Fibroblast of lung (primary cell): ENCODE measurements at regions not wholly inside any gene's neighbourhood (a gene's known extent, or its start where the extent isn't known, plus 50 kb on each side); places are given as distances from the start of the nearest gene placed in this dataset.

Experiments used
- DNase-seq, 2 donors: peaks; one replicate each; pipeline versions ENCODE4 v3.0.0 to v3.0.0-alpha.2; 2010; ENCODE audit warnings: low read depth in 2 of 2
- H2AFZ ChIP-seq: 2 replicates; pipeline ENCODE4 v1.5.1; 2012; ENCODE audit warnings: low read length, control low read depth, inconsistent platforms
- H3K27ac ChIP-seq: 2 replicates; pipeline ENCODE4 v1.5.1; 2011; ENCODE audit warnings: low read length, control low read depth; ENCODE audit not compliant: insufficient read depth
- H3K27me3 ChIP-seq: 2 replicates; pipeline ENCODE4 v1.5.1; 2011; ENCODE audit warnings: mild to moderate bottlenecking, low read length; ENCODE audit not compliant: control insufficient read depth, insufficient read depth
- H3K36me3 ChIP-seq: 2 replicates; pipeline ENCODE4 v1.5.1; 2011; ENCODE audit warnings: low read length; ENCODE audit not compliant: control insufficient read depth, insufficient read depth
- H3K4me1 ChIP-seq: 2 replicates; pipeline ENCODE4 v1.5.1; 2011; ENCODE audit warnings: low read length; ENCODE audit not compliant: control insufficient read depth, insufficient read depth; ENCODE audit errors: extremely low read depth
- H3K4me2 ChIP-seq: 2 replicates; pipeline ENCODE4 v1.5.1; 2011; ENCODE audit warnings: low read length, control low read depth; ENCODE audit not compliant: insufficient read depth; ENCODE audit errors: extremely low read depth
- H3K4me3 ChIP-seq, 4 experiments: fragments of 200-600 bp in 1 of 4; sonication (generic) in 1 of 4; replicated peaks in 1 of 4; 2 replicates each; pipeline ENCODE4 v1.5.1; 2011 to 2016; ENCODE audit warnings: low read length in 4 of 4, low read depth in 3 of 4, mild to moderate bottlenecking in 3 of 4, control low read depth in 2 of 4, inconsistent platforms in 1 of 4, mixed read lengths in 1 of 4; ENCODE audit not compliant: insufficient read depth in 1 of 4; ENCODE audit errors: control extremely low read depth in 1 of 4
- H3K79me2 ChIP-seq: 2 replicates; pipeline ENCODE4 v1.5.1; 2012; ENCODE audit warnings: mild to moderate bottlenecking, low read length, inconsistent platforms; ENCODE audit not compliant: control insufficient read depth, insufficient read depth
- H3K9ac ChIP-seq: 2 replicates; pipeline ENCODE4 v1.5.1; 2011; ENCODE audit warnings: mild to moderate bottlenecking, low read length, control low read depth; ENCODE audit not compliant: insufficient read depth
- H3K9me3 ChIP-seq: 2 replicates; pipeline ENCODE4 v1.5.1; 2012; ENCODE audit warnings: low read depth, low read length; ENCODE audit not compliant: control insufficient read depth, insufficient read depth
- H4K20me1 ChIP-seq: 2 replicates; pipeline ENCODE4 v1.5.1; 2011; ENCODE audit warnings: low read length; ENCODE audit not compliant: control insufficient read depth, insufficient read depth; ENCODE audit errors: extremely low read depth
- EZH2 ChIP-seq: IDR thresholded peaks from 2 replicates; pipeline ENCODE4 v1.5.1; 2012; ENCODE audit warnings: low read length, control low read depth, mild to moderate bottlenecking; ENCODE audit errors: missing control alignments
- TF ChIP-seq, protein P1 (sequence below), 2 donors: IDR thresholded peaks in 1 of 2; conservative IDR thresholded peaks in 1 of 2; 1 replicate in 1 of 2; 2 replicates in 1 of 2; pipeline ENCODE4 v1.5.1; 2011 to 2012; ENCODE audit warnings: low read length in 2 of 2, control low read depth in 1 of 2, inconsistent platforms in 1 of 2, low read depth in 1 of 2, mild to moderate bottlenecking in 1 of 2

DNA sequence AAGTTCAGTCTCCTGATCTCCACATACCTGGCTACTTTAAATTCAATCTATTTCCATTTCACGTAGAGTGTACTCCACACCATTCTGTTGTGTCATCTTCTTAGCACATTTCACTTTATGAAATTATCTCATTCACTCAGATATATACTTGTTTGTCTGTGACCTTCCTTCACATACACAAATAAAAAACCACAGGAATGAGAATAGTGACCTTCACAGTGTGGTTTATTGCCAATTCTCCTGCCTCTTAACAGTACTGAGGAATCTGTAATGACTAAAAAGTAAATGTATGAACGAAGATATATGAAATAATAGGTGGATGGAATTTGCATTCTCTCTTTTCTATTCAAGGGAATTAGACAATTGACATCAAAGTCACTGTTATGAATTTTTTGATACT lies 183.9 kb upstream of the PCDH7 start:
- H4K20me1 ChIP-seq, result no peaks in the 10 kb centered on the region
- no peaks in the 10 kb centered on the region for H3K4me1 ChIP-seq
- no peaks in the 10 kb centered on the region for H3K79me2 ChIP-seq
- TF ChIP-seq, protein P1, sequence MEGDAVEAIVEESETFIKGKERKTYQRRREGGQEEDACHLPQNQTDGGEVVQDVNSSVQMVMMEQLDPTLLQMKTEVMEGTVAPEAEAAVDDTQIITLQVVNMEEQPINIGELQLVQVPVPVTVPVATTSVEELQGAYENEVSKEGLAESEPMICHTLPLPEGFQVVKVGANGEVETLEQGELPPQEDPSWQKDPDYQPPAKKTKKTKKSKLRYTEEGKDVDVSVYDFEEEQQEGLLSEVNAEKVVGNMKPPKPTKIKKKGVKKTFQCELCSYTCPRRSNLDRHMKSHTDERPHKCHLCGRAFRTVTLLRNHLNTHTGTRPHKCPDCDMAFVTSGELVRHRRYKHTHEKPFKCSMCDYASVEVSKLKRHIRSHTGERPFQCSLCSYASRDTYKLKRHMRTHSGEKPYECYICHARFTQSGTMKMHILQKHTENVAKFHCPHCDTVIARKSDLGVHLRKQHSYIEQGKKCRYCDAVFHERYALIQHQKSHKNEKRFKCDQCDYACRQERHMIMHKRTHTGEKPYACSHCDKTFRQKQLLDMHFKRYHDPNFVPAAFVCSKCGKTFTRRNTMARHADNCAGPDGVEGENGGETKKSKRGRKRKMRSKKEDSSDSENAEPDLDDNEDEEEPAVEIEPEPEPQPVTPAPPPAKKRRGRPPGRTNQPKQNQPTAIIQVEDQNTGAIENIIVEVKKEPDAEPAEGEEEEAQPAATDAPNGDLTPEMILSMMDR (conservative IDR thresholded peaks at IDR 0.05 in 1 of 2, IDR thresholded peaks at IDR 0.05 in 1 of 2; ENCODE audit: low read depth in 1 of 2, low read length in 2 of 2), result no peak
- no peak for TF ChIP-seq EZH2
- peak; percentile 45 to 53 for DNase-seq
- H3K9ac ChIP-seq, result no peak overlapping the region
- H3K27me3 ChIP-seq, result no peaks in the 10 kb centered on the region
- H3K4me3 ChIP-seq, result no peak overlapping the region
- H3K9me3 ChIP-seq, result no peaks in the 10 kb centered on the region
- H3K27ac ChIP-seq, result no peak overlapping the region
- no peak overlapping the region for H2AFZ ChIP-seq
- no peaks in the 10 kb centered on the region for H3K36me3 ChIP-seq
- H3K4me2 ChIP-seq, result no peak overlapping the region

DNA sequence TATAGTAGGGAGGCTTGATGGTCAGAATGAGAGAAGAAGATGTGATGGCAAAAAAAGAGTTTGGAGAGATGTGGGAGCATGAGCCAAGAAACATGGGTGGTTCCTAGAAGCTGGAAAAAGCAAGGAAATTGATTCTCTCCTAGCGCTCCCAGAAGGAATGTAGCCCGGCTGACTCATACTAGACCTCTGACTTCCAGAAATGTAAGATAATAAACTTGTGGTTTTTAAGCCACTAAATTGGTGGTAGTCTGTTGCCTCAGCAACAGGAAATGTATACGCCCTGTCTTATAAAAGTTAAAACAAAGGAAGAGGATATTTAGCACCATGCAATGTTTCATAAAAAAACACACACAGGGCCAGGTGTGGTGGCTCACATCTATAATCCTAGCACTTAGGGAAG lies 182.7 kb upstream of the PCDH7 start:
- H3K27me3 ChIP-seq, result no peaks in the 10 kb centered on the region
- H3K36me3 ChIP-seq, result no peaks in the 10 kb centered on the region
- TF ChIP-seq, protein P1 (conservative IDR thresholded peaks at IDR 0.05 in 1 of 2, IDR thresholded peaks at IDR 0.05 in 1 of 2; ENCODE audit: low read depth in 1 of 2, low read length in 2 of 2), result no peak
- no peak for TF ChIP-seq EZH2
- no peak overlapping the region for H3K4me2 ChIP-seq
- H3K9me3 ChIP-seq, result no peaks in the 10 kb centered on the region
- H3K27ac ChIP-seq, result no peak overlapping the region
- H3K79me2 ChIP-seq, result no peaks in the 10 kb centered on the region
- no peak overlapping the region for H3K9ac ChIP-seq
- peak; percentile 91 to 96 for DNase-seq
- no peaks in the 10 kb centered on the region for H4K20me1 ChIP-seq
- no peaks in the 10 kb centered on the region for H3K4me1 ChIP-seq
- H2AFZ ChIP-seq, result no peak overlapping the region
- H3K4me3 ChIP-seq, result no peak overlapping the region

DNA sequence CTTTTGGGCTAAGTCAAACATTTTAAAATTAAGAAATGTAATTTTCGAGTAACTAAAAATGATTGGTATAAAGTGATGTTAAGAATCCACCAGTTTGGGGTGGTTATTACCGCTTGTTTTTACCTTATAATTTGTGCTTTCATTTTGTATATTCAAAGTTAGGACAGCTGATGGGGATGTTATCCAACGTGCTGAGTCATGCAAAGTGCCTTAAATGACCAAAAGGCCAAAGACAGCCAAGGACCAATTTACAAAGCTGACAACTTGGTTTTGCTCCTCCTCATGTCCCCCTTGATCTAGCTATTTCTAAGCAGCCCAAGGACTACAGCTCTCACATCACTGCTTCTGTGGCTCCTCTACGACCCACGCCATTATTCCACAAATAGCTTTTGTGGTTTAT lies 181.4 kb upstream of the PCDH7 start:
- Histone ChIP-seq H3K9me3 (no peaks in the 10 kb centered on the region), H3K36me3 (no peaks in the 10 kb centered on the region), H2AFZ (no peak overlapping the region), H3K4me2 (no peak overlapping the region), H3K79me2 (no peaks in the 10 kb centered on the region), H3K4me1 (no peaks in the 10 kb centered on the region), H3K27me3 (no peaks in the 10 kb centered on the region), H3K9ac (no peak overlapping the region), H4K20me1 (no peaks in the 10 kb centered on the region), H3K4me3 (no peak overlapping the region), H3K27ac (no peak overlapping the region)
- peak in 1 of 2 donors; percentile 33 for DNase-seq
- TF ChIP-seq, protein P1 (conservative IDR thresholded peaks at IDR 0.05 in 1 of 2, IDR thresholded peaks at IDR 0.05 in 1 of 2; ENCODE audit: low read depth in 1 of 2, low read length in 2 of 2), result no peak
- no peak for TF ChIP-seq EZH2
